HG03095 (cell line): ENCODE measurements at regions not wholly inside any gene's neighbourhood (a gene's known extent, or its start where the extent isn't known, plus 50 kb on each side); places are given as distances from the start of the nearest gene placed in this dataset.

Source experiments
- ATAC-seq: cut with Tn5 transposase; IDR thresholded peaks from one replicate; pipeline ENCODE4 v1.9.1; 2021; ENCODE audit warnings: moderate library complexity; ENCODE audit not compliant: unreplicated experiment

DNA sequence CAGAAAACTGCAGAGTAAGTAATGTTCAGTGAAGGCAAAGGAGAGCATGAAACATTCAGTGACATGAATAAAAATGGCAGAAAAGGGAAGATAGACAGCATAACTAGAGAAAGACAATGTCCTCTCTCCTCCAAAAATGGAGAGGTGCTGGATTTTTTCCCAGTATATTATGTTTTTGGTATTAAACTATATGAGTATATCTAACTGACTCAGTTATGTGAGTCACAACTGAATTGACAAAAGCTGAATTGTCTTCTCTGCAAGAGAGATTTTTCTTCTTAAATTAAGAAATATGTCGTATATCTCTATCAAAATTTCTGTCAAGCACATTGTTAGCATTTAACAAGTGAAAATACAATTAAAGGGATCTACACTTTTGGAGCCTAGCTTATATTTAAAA lies 375.1 kb downstream of the CHSY3 start:
- ATAC-seq: no peak

DNA sequence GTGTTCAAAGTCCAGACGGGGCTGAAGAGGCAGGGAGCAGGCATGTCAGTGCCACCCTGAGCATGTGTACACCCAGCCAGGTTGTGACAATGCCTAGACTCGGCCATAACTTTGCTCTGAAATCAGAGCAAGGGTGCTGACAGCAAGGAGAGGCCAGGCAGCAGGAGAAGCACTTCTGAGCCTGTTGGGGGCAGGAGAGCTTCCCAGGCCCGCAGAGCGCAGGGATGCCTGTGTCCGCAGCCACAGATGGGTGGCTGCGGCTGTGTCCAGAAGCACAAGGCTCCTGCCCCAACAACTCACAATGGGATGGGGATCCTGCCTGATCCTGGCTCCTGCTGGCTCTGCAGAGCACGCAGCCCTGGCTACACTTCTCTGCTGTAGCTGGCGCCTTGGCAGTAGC lies 373.9 kb downstream of the CHSY3 start:
- ATAC-seq: no peak

DNA sequence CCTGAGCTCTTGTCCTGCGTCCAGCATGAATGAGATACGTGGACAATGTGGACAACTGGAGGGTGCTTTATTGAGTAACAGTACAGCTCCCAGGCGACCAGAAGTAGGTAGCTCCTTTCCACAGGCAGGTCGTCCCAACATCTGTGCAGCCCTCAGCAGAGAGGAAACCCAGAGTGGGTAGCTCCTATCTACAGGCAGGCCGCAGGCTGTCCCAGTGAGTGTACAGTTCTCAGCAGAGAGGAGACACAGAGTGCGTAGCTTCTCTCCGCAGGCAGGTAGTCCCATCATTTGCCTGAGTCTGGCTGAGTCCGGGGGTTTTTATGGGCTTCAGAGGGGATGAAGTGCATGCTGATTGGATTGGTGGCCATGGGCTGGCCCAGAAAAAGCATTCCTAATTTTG lies 373.3 kb downstream of the CHSY3 start:
- ATAC-seq: no peak

DNA sequence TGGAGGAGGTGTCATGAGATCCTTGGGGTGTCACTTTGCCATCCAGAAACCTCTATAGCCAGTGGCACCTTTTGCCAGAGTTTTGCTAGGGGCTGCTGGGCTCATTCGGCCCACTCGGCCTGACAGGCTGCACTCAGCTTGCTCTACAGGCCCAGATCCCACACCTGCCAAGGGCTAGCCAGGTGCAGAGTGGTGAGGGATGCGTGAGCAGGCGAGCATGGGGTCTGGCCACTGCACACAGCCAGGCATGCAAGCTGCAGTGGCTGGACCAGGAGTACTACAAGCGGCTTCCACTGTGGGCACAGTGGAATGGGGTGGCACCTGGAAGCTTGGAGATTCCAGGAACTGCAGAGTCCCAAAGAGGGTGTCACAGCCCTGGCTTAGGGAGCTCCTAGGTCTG lies 372.7 kb downstream of the CHSY3 start:
- ATAC-seq: no peak

DNA sequence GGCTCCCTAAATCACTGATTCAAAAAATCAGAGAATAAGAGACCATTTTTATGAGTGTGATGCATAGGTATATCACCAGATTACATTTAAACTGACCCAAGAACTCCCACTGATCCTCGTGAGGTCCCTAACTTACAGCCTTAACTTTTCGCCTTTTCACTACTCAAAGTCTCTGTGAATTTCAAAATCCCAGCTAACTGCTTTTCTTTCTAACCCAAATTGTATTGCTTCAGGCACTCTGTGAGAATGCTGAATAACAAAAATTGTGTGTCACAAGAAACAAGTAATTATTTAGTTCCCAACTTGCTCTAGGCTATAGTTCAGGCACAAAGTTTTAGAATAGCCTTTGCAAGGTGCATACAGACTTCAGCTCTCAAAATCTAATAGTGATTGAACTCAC lies 368.6 kb downstream of the CHSY3 start:
- ATAC-seq: no peak

GRCh38 chr5:130270786-130271185 lies 366.5 kb downstream of the CHSY3 start:
- no peak for ATAC-seq

GRCh38 chr5:130268489-130268888 lies 364.2 kb downstream of the CHSY3 start:
- no peak for ATAC-seq

DNA sequence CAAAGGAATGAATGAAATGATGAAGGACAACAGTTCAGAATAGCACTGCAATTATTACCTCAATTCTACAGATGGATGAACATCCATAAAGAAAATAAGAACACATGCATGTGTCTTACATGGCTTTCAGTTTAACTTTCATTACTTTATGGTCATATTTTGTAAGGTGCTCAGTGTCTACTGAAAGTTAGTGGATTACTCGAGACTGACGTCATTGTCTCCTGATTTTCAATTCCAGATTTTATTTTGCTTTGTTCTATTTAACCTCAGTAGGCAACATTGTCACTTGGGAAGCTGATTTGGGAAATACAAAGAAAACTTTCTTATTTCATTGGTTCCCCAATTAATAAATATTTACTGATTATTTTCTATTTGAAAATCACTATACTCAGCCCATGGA lies 363.7 kb downstream of the CHSY3 start:
- ATAC-seq: no peak

GRCh38 chr5:130260481-130260880 lies 356.2 kb downstream of the CHSY3 start:
- ATAC-seq: no peak

GRCh38 chr5:130251931-130252330 lies 347.7 kb downstream of the CHSY3 start:
- ATAC-seq: no peak

GRCh38 chr5:130243641-130244040 lies 339.4 kb downstream of the CHSY3 start:
- no peak for ATAC-seq

- no peak for ATAC-seq
Observed at GRCh38 chr5:130237721-130238120, 333.5 kb downstream of the CHSY3 start.
